Stomach (tissue), 8 donors: ENCODE measurements at regions not wholly inside any gene's neighbourhood (a gene's known extent, or its start where the extent isn't known, plus 50 kb on each side); places are given as distances from the start of the nearest gene placed in this dataset.

Experiments
- DNase-seq, 2 donors: peaks; one replicate each; pipeline versions ENCODE4 v3.0.0 to v3.0.0-alpha.2; 2013 to 2019
- H3K27ac ChIP-seq, 5 donors: fragments of 200-600 bp in 4 of 5; sonication (generic) in 4 of 5; one replicate each; pipeline ENCODE4 v1.5.1; 2013 to 2019; ENCODE audit warnings: mild to moderate bottlenecking in 1 of 5, moderate library complexity in 1 of 5
- H3K27me3 ChIP-seq, 3 donors: fragments of 200-600 bp; sonication (generic); one replicate each; pipeline ENCODE4 v1.5.1; 2017 to 2019; ENCODE audit warnings: mixed run types in 1 of 3
- H3K36me3 ChIP-seq, 4 donors: fragments of 200-600 bp; sonication (generic); 1 replicate in 3 of 4; 2 replicates in 1 of 4; pipeline ENCODE4 v1.5.1; 2016 to 2019
- H3K4me1 ChIP-seq, 4 donors: fragments of 200-600 bp; sonication (generic); one replicate each; pipeline ENCODE4 v1.5.1; 2016 to 2019
- H3K4me3 ChIP-seq, 4 donors: fragments of 200-600 bp; sonication (generic) in 3 of 4; one replicate each; pipeline ENCODE4 v1.5.1; 2016 to 2019; ENCODE audit warnings: mild to moderate bottlenecking in 1 of 4
- H3K9me3 ChIP-seq, 4 donors: fragments of 200-600 bp; sonication (generic); one replicate each; pipeline ENCODE4 v1.5.1; 2016 to 2019
- EP300 ChIP-seq: sonication (generic); formaldehyde crosslinking; IDR thresholded peaks from one replicate; pipeline ENCODE4 v1.6.1; 2017; ENCODE audit warnings: antibody characterized with exemption
- POLR2A ChIP-seq, 4 donors: fragments of 450-650 bp; IDR thresholded peaks; one replicate each; pipeline ENCODE4 v1.6.1; 2016; ENCODE audit warnings: antibody characterized with exemption in 4 of 4, control low read depth in 2 of 4, mild to moderate bottlenecking in 1 of 4, moderate library complexity in 1 of 4
- POLR2AphosphoS5 ChIP-seq, 3 donors: sonication (generic); formaldehyde crosslinking; IDR thresholded peaks; one replicate each; pipeline ENCODE4 v1.6.1; 2016; ENCODE audit warnings: antibody characterized with exemption in 3 of 3
- WGBS, 5 donors: extraction: QIAGEN DNeasy Blood & Tissue Kit in 3 of 5; methylation state at CpG; one replicate each; pipeline versions ENCODE4 v1.1.5 to v1.1.7; 2013 to 2018; 5-methylcytosine and 5-hydroxymethylcytosine counted together
- intact Hi-C: fragments of 100-400 bp; cut with DNase I; formaldehyde crosslinking; loops from one replicate; pipeline ENCODE4 v1.15.1; 2023; ENCODE audit warnings: low total_unique reads
- TF ChIP-seq, protein P1 (sequence below), 7 experiments: fragments of 450-650 bp in 4 of 7; fragments of 200-600 bp in 3 of 7; sonication (generic) in 3 of 7; IDR thresholded peaks; one replicate each; pipeline ENCODE4 v1.5.1; 2016 to 2019; ENCODE audit warnings: antibody characterized with exemption in 7 of 7, control low read depth in 2 of 7, mild to moderate bottlenecking in 1 of 7
- donor health status: healthy with polysubstance abuse.
- donor health status: Bipolar disorder and iron deficiency.
- donor health status: healthy.

DNA sequence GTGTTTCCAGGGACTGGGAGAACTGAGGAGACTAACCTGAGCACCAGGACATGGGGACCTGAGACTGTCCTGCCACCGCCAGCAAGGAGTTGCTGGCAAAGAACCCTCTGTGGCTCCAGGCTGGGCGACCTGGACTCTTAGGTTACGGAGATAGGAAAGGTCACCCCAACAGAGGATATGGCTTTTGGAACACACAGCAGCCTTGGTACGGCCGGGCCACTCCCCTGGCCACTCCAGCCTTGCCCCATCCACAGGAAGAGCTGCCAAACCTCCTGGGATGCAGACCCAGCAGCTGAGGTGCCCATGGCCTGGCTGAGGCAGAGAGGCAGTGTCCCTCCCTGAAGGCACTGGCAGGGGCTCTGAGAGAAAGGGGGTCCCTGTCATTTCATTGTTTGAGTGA lies 137.8 kb downstream of the OAT start:
- WGBS, 5 donors: 82 to 85% (median 85%) methylated on average over 5 of the region's 5 CpGs
- DNase-seq: no peak
- intact Hi-C loops: no loop called here

DNA sequence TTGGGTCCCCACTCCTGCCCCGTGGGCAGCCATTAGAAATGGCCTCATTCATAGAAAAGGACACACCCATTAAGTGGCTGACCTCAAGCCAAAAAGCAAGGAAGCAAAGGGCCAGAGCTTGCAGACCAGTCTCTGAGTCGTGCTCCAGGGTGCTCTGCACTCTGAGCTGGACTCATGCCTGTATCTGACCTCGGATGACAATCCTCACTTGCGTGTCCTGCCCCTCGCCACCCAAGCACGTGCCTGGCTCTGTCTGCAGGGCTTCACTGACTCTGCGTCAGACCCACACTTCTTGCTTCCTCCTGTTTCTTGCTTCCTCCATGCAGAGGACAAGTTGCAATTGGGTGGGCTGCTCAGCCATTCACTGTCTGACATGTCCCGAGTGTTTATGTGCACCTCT lies 138.8 kb downstream of the OAT start:
- no peak for TF ChIP-seq POLR2AphosphoS5 (IDR thresholded peaks at IDR 0.05)
- WGBS, 5 donors: 78 to 85% (median 82%) methylated on average over 5 to 8 of the region's 8 CpGs
- no peak overlapping the region for H3K27ac ChIP-seq
- H3K27me3 ChIP-seq: no peaks in the 10 kb centered on the region
- no peaks in the 10 kb centered on the region for H3K36me3 ChIP-seq
- no peak overlapping the region for H3K4me3 ChIP-seq
- no peaks in the 10 kb centered on the region for H3K4me1 ChIP-seq
- no peak for DNase-seq
- intact Hi-C loops: no loop called here
- peaks cover 0 to 8% (median 2%) of the 10 kb centered on the region in 4 donors for H3K9me3 ChIP-seq

More for the DNA sequence above, 137.8 kb downstream of the OAT start:
- Histone ChIP-seq H3K36me3 (no peaks in the 10 kb centered on the region), H3K27ac (no peak overlapping the region), H3K9me3 (peaks cover 0 to 8% (median 2%) of the 10 kb centered on the region in 4 donors), H3K4me3 (no peak overlapping the region), H3K27me3 (no peaks in the 10 kb centered on the region), H3K4me1 (no peaks in the 10 kb centered on the region)
- TF ChIP-seq POLR2A (IDR thresholded peaks at IDR 0.05): no peak
- TF ChIP-seq, protein P1, sequence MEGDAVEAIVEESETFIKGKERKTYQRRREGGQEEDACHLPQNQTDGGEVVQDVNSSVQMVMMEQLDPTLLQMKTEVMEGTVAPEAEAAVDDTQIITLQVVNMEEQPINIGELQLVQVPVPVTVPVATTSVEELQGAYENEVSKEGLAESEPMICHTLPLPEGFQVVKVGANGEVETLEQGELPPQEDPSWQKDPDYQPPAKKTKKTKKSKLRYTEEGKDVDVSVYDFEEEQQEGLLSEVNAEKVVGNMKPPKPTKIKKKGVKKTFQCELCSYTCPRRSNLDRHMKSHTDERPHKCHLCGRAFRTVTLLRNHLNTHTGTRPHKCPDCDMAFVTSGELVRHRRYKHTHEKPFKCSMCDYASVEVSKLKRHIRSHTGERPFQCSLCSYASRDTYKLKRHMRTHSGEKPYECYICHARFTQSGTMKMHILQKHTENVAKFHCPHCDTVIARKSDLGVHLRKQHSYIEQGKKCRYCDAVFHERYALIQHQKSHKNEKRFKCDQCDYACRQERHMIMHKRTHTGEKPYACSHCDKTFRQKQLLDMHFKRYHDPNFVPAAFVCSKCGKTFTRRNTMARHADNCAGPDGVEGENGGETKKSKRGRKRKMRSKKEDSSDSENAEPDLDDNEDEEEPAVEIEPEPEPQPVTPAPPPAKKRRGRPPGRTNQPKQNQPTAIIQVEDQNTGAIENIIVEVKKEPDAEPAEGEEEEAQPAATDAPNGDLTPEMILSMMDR (IDR thresholded peaks at IDR 0.05): no peak
- TF ChIP-seq POLR2AphosphoS5 (IDR thresholded peaks at IDR 0.05): no peak
- no peak for TF ChIP-seq EP300

DNA sequence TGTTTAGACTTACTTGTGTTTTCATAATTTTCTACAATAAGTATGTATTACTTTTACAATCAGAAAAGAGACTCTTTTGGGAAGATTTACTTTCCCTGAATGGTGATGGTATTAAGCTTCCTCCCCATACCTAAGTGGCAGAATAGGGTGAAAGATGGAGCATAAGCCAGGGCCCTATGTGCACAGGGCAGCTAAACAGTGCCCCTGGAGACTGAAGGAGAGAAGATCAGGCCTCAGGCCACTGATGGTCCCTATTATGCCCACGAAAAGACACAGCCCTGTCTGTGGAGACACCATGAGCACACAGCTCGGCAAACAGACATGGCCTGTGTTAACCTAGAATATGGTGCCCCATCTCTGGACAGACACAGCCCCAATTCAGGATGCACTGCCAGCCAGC lies 139.4 kb downstream of the OAT start:
- intact Hi-C loops: no loop called here
- Histone ChIP-seq H3K9me3 (peaks cover 0 to 13% (median 2%) of the 10 kb centered on the region in 4 donors), H3K36me3 (no peaks in the 10 kb centered on the region), H3K4me1 (no peaks in the 10 kb centered on the region), H3K4me3 (no peak overlapping the region), H3K27ac (no peak overlapping the region), H3K27me3 (no peaks in the 10 kb centered on the region)
- 63 to 92% (median 82%) methylated on average over 2 of the region's 2 CpGs for WGBS, 5 donors
- TF ChIP-seq POLR2A (IDR thresholded peaks at IDR 0.05): no peak
- TF ChIP-seq EP300: no peak
- TF ChIP-seq POLR2AphosphoS5 (IDR thresholded peaks at IDR 0.05): no peak
- TF ChIP-seq, protein P1 (IDR thresholded peaks at IDR 0.05): no peak
- no peak for DNase-seq

DNA sequence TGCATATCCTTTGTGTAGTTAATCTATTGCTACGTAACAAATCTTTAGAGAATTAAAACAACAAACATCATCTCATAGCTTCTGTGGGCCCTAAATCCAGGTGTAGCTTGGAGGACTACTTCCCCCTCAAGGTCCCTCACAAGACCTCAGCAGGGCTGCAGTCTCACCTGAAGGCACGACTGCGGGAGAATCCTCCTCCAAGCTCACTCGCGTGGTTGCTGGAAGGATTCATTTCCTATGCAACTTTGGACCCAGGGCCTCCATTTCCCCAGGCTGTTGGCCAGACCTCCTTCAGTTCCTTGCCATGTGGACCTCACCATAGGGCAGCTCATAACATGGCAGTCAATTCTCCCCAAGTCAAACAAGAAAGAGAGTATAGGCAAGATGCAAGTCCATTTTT lies 140.4 kb downstream of the OAT start:
- H3K4me1 ChIP-seq: no peaks in the 10 kb centered on the region
- DNase-seq: no peak
- intact Hi-C loops: no loop called here
- H3K27me3 ChIP-seq: no peaks in the 10 kb centered on the region
- TF ChIP-seq POLR2A (IDR thresholded peaks at IDR 0.05): no peak
- TF ChIP-seq, protein P1 (IDR thresholded peaks at IDR 0.05): no peak
- TF ChIP-seq POLR2AphosphoS5 (IDR thresholded peaks at IDR 0.05): no peak
- TF ChIP-seq EP300: no peak
- H3K27ac ChIP-seq: no peak overlapping the region
- H3K36me3 ChIP-seq: no peaks in the 10 kb centered on the region
- 91 to 98% (median 96%) methylated on average over 5 of the region's 5 CpGs for WGBS, 5 donors
- no peak overlapping the region for H3K4me3 ChIP-seq
- H3K9me3 ChIP-seq: peaks cover 0 to 22% (median 7%) of the 10 kb centered on the region in 4 donors

DNA sequence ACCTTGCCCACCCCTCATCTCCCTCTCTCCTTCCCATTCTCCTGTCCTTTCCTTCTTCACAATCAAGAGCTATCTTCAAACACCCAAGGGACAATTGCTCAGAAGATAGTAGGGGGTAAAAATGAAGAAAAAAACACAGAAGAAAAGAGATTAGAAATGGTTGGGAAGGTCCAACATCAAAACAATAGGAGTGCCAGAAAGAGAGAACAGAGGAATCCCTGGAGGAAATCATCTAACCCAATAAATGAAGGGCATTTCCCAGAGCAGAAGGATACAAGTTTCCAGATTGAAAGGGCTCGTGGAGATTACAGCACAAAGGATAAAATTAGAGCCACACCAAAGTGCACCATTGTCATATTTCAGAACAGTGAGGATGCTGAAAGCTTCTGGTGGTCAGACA lies 145.6 kb downstream of the OAT start:
- DNase-seq: no peak
- intact Hi-C loops: no loop called here

More for the DNA sequence above, 145.6 kb downstream of the OAT start:
- no peaks in the 10 kb centered on the region for H3K4me1 ChIP-seq
- no peak overlapping the region for H3K27ac ChIP-seq
- no peaks in the 10 kb centered on the region for H3K27me3 ChIP-seq
- H3K9me3 ChIP-seq: peaks cover 0 to 31% (median 22%) of the 10 kb centered on the region in 4 donors
- 27 to 45% (median 41%) methylated on average over 1 of the region's 1 CpG for WGBS, 5 donors
- no peak overlapping the region for H3K4me3 ChIP-seq
- no peaks in the 10 kb centered on the region for H3K36me3 ChIP-seq
- no peak for TF ChIP-seq POLR2AphosphoS5 (IDR thresholded peaks at IDR 0.05)
- TF ChIP-seq, protein P1 (IDR thresholded peaks at IDR 0.05): no peak
- no peak for TF ChIP-seq EP300
- no peak for TF ChIP-seq POLR2A (IDR thresholded peaks at IDR 0.05)
